ENCODE measurements at regions not wholly inside any gene's neighbourhood (a gene's known extent, or its start where the extent isn't known, plus 50 kb on each side); places are given as distances from the start of the nearest gene placed in this dataset.

DNA sequence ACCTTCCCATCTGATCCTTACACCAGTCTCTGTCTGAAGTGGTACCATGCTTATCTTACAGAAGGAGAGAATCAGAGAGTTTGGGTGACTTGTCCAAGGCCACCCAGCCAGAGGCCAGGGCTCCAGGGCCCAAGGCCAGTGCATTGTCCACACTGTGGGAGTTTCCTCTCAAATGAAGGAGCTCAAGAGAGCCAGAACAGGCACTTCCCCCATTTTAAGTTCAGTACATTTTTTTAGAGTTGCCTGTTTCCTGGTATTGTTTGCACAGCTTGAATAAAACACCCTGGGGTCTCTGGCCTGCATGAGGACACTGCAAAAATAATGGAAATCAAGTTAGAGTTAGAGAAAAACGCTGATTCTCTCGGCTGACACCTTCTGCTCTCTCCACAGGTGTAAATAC is 284.0 kb downstream of the SQOR start:
- TF ChIP-seq, protein P1, sequence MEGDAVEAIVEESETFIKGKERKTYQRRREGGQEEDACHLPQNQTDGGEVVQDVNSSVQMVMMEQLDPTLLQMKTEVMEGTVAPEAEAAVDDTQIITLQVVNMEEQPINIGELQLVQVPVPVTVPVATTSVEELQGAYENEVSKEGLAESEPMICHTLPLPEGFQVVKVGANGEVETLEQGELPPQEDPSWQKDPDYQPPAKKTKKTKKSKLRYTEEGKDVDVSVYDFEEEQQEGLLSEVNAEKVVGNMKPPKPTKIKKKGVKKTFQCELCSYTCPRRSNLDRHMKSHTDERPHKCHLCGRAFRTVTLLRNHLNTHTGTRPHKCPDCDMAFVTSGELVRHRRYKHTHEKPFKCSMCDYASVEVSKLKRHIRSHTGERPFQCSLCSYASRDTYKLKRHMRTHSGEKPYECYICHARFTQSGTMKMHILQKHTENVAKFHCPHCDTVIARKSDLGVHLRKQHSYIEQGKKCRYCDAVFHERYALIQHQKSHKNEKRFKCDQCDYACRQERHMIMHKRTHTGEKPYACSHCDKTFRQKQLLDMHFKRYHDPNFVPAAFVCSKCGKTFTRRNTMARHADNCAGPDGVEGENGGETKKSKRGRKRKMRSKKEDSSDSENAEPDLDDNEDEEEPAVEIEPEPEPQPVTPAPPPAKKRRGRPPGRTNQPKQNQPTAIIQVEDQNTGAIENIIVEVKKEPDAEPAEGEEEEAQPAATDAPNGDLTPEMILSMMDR (IDR thresholded peaks at IDR 0.05), result no peak
- TF ChIP-seq FOXJ3 (CRISPR knock-in tag; IDR thresholded peaks at IDR 0.05; ENCODE audit: borderline replicate concordance) (no peak), JUN (CRISPR knock-in tag; IDR thresholded peaks at IDR 0.05) (no peak), GABPB1 (CRISPR knock-in tag; IDR thresholded peaks at IDR 0.05) (no peak)
- TF ChIP-seq, protein P2, sequence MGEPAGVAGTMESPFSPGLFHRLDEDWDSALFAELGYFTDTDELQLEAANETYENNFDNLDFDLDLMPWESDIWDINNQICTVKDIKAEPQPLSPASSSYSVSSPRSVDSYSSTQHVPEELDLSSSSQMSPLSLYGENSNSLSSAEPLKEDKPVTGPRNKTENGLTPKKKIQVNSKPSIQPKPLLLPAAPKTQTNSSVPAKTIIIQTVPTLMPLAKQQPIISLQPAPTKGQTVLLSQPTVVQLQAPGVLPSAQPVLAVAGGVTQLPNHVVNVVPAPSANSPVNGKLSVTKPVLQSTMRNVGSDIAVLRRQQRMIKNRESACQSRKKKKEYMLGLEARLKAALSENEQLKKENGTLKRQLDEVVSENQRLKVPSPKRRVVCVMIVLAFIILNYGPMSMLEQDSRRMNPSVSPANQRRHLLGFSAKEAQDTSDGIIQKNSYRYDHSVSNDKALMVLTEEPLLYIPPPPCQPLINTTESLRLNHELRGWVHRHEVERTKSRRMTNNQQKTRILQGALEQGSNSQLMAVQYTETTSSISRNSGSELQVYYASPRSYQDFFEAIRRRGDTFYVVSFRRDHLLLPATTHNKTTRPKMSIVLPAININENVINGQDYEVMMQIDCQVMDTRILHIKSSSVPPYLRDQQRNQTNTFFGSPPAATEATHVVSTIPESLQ (CRISPR knock-in tag; IDR thresholded peaks at IDR 0.05), result no peak

Data from WTC11 (cell line).